CD4-positive, alpha-beta T cell treated with Interleukin-17A for 4 hours (primary cell): ENCODE measurements at regions not wholly inside any gene's neighbourhood (a gene's known extent, or its start where the extent isn't known, plus 50 kb on each side); places are given as distances from the start of the nearest gene placed in this dataset.

ENCODE experiments used
- DNase-seq: peaks from one replicate; pipeline ENCODE4 v3.0.0-alpha.2; 2020; ENCODE audit warnings: mixed read lengths

- no peak for DNase-seq
Observed at GRCh38 chr11:115084231-115084630, 405.9 kb downstream of the NXPE2 start.

GRCh38 chr11:115085461-115086210, 407.3 kb downstream of the NXPE2 start:
- DNase-seq = no peak

GRCh38 chr11:115087791-115088190, 409.5 kb downstream of the NXPE2 start:
- DNase-seq = no peak

GRCh38 chr11:115092516-115092915, 411.7 kb downstream of the CADM1 start:
- DNase-seq = no peak

GRCh38 chr11:115097796-115098408, 406.3 kb downstream of the CADM1 start:
- no peak for DNase-seq

GRCh38 chr11:115100706-115101105, 403.5 kb downstream of the CADM1 start:
- DNase-seq = no peak

GRCh38 chr11:115103921-115104320, 400.3 kb downstream of the CADM1 start:
- no peak for DNase-seq

GRCh38 chr11:115104851-115105453, 399.3 kb downstream of the CADM1 start:
- no peak for DNase-seq

GRCh38 chr11:115111066-115111465, 393.1 kb downstream of the CADM1 start:
- DNase-seq = no peak

- DNase-seq = no peak
Observed at GRCh38 chr11:115112754-115113153, 391.5 kb downstream of the CADM1 start.

GRCh38 chr11:115117956-115118493, 386.2 kb downstream of the CADM1 start:
- no peak for DNase-seq

GRCh38 chr11:115119146-115119545, 385.1 kb downstream of the CADM1 start:
- no peak for DNase-seq
